C4-2B (cell line): ENCODE measurements at regions not wholly inside any gene's neighbourhood (a gene's known extent, or its start where the extent isn't known, plus 50 kb on each side); places are given as distances from the start of the nearest gene placed in this dataset.

ENCODE experiments used
- H3K27ac ChIP-seq: fragments of 450-650 bp; 2 replicates; pipeline ENCODE4 v1.5.1; 2017
- CTCF ChIP-seq: fragments of 450-650 bp; conservative IDR thresholded peaks from 2 replicates; pipeline ENCODE4 v1.5.1; 2017; ENCODE audit warnings: mild to moderate bottlenecking
- ZFX ChIP-seq: fragments of 450-650 bp; IDR thresholded peaks from 2 replicates; pipeline ENCODE4 v1.6.1; 2017

- TF ChIP-seq CTCF (no peak), ZFX (no peak)
- H3K27ac ChIP-seq: no peak overlapping the region
These were observed 581.4 kb upstream of the MMS22L start for GRCh38 chr6:97864366-97864765.

- TF ChIP-seq CTCF: no peak
- no peak for TF ChIP-seq ZFX
These were observed 581.8 kb upstream of the MMS22L start for GRCh38 chr6:97864826-97865225.

DNA sequence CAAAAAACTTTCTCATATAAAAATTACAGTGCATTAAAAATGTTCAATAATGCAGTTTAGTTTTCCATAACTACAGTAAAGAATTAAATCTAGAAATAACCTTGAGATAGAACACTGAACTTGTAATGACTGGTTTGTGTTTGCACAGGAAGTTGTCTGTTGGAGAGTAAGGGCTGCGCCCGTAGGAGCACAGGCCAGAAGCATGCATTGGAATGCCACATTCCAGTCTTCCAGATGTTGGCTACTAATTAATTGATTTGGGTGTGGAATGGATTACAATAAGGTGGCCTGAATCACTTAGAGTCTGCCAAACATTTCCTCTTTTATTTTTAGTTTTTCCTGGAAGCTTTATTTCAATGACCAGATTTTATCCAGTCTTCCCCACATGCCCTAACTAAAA is 582.6 kb upstream of the MMS22L start:
- H3K27ac ChIP-seq: no peak overlapping the region
- no peak for TF ChIP-seq CTCF
- TF ChIP-seq ZFX: no peak

More at GRCh38 chr6:97864826-97865225, 581.8 kb upstream of the MMS22L start:
- H3K27ac ChIP-seq: no peak overlapping the region

DNA sequence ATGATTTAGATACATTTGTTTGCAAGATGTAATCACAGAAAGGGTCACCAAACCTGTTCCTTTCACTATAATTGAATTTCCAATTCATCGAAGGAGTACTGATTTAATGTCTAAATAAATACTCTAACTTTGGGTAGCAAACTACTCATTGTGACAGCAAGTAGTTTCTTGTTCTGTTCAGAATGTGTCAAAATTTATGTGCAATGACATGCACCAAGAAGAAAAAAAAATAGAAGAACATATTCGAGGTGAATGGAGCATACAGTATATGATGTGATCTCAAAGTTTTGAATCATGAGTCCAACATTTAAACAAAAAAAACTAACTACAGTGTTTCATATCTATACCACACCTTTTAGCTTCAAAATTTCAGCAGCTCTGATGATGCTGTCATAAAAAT is 583.6 kb upstream of the MMS22L start:
- TF ChIP-seq ZFX (no peak), CTCF (no peak)
- H3K27ac ChIP-seq: no peak overlapping the region

DNA sequence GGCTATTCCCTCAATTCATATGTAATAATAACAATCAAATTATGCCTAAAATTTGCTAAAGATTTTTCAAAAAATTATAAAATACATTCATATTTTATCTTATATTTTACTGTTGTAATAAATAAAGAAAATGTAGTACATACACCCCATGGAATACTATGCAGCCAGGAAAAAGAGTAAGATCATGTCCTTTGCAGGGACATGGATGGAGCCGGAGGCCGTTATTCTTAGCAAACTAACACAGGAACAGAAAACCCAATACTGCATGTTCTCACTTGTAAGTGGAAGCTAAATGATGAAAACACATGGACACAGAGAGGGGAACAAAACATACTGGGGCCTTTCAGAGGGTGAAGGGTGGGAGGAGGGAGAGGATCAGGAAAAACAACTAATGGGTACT is 584.2 kb upstream of the MMS22L start:
- no peak for TF ChIP-seq CTCF
- TF ChIP-seq ZFX: no peak

GRCh38 chr6:97870273-97870672 is 587.3 kb upstream of the MMS22L start:
- no peak overlapping the region for H3K27ac ChIP-seq
- no peak for TF ChIP-seq ZFX
- TF ChIP-seq CTCF: no peak

More for the DNA sequence above, 584.2 kb upstream of the MMS22L start:
- no peak overlapping the region for H3K27ac ChIP-seq

DNA sequence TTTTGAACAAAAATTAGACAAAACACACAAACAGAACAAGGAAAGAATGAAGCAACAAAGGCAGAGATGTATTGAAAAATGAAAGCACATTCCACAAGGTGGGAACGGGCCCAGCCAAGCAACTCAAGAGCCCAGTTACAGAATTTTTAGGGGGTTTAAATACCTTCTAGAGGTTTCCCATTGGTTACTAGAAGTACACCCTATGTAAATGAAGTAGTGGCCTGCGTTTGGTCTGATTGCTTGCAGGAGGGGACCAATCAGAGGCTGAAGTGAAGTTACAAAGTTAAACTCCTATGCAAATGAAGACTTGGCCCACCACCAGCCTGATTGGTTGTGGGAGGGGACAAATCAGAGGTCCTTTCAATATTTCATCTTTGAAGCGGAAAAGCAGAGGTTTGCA is 593.7 kb upstream of the MMS22L start:
- TF ChIP-seq ZFX: no peak
- H3K27ac ChIP-seq: no peak overlapping the region

DNA sequence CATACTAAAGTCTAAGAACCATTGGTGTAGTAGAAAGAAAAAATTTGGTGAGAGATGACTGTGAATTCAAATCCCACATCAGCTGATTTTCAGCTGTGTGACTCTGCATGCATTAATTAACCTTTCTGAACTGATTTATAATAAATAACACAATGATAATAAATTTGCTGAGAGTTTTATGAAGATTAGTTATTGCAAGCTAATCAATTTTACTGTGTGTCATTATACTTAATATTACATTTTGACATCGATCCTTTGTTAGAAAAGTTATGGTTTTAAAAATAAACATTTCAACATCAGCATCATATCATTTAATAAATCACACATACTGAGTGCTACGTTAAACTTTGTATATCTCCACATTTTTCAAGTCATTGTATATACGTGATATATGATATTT is 599.7 kb upstream of the MMS22L start:
- H3K27ac ChIP-seq: no peak overlapping the region
- no peak for TF ChIP-seq ZFX
- no peak for TF ChIP-seq CTCF
